HG03095 (cell line): ENCODE measurements at regions not wholly inside any gene's neighbourhood (a gene's known extent, or its start where the extent isn't known, plus 50 kb on each side); places are given as distances from the start of the nearest gene placed in this dataset.

Source experiments
- ATAC-seq: cut with Tn5 transposase; IDR thresholded peaks from one replicate; pipeline ENCODE4 v1.9.1; 2021; ENCODE audit warnings: moderate library complexity; ENCODE audit not compliant: unreplicated experiment

- ATAC-seq, result no peak
These were observed 256.4 kb upstream of the TPM1 start for GRCh38 chr15:62785881-62786828.

GRCh38 chr15:62787401-62787800 is 255.1 kb upstream of the TPM1 start:
- no peak for ATAC-seq

GRCh38 chr15:62788224-62788623 is 254.3 kb upstream of the TPM1 start:
- no peak for ATAC-seq

GRCh38 chr15:62790546-62790945 is 252.0 kb upstream of the TPM1 start:
- ATAC-seq, result no peak

GRCh38 chr15:62791694-62792093 is 250.9 kb upstream of the TPM1 start:
- ATAC-seq, result no peak

- no peak for ATAC-seq
These were observed 249.4 kb upstream of the TPM1 start for GRCh38 chr15:62792986-62793751.

GRCh38 chr15:62793752-62794144 is 248.8 kb upstream of the TPM1 start:
- no peak for ATAC-seq

GRCh38 chr15:62795171-62795570 is 247.4 kb upstream of the TPM1 start:
- no peak for ATAC-seq

- no peak for ATAC-seq
These were observed 246.5 kb upstream of the TPM1 start for GRCh38 chr15:62795700-62796695.

GRCh38 chr15:62797171-62797570 is 245.4 kb upstream of the TPM1 start:
- ATAC-seq, result no peak

- ATAC-seq, result no peak
These were observed 244.0 kb upstream of the TPM1 start for GRCh38 chr15:62798536-62798935.

GRCh38 chr15:62799037-62799436 is 243.5 kb upstream of the TPM1 start:
- ATAC-seq, result no peak

- no peak for ATAC-seq
These were observed 242.6 kb upstream of the TPM1 start for GRCh38 chr15:62799919-62800318.

- ATAC-seq, result no peak
These were observed 239.9 kb upstream of the TPM1 start for GRCh38 chr15:62802612-62803011.

- no peak for ATAC-seq
These were observed 238.6 kb upstream of the TPM1 start for GRCh38 chr15:62803856-62804400.

GRCh38 chr15:62805502-62805901 is 237.0 kb upstream of the TPM1 start:
- ATAC-seq, result no peak

- ATAC-seq, result no peak
These were observed 234.9 kb upstream of the TPM1 start for GRCh38 chr15:62807539-62808130.

- ATAC-seq, result no peak
These were observed 233.2 kb upstream of the TPM1 start for GRCh38 chr15:62809115-62809967.

GRCh38 chr15:62809968-62810260 is 232.6 kb upstream of the TPM1 start:
- ATAC-seq, result no peak

- ATAC-seq, result no peak
These were observed 230.1 kb upstream of the TPM1 start for GRCh38 chr15:62812515-62812835.
